ENCODE measurements at regions not wholly inside any gene's neighbourhood (a gene's known extent, or its start where the extent isn't known, plus 50 kb on each side); places are given as distances from the start of the nearest gene placed in this dataset.
"Not testable (repeated sequence)": the region's sequence is repeated elsewhere in the genome, so short reads cannot be mapped to it uniquely, and the experiment has no call there.

DNA sequence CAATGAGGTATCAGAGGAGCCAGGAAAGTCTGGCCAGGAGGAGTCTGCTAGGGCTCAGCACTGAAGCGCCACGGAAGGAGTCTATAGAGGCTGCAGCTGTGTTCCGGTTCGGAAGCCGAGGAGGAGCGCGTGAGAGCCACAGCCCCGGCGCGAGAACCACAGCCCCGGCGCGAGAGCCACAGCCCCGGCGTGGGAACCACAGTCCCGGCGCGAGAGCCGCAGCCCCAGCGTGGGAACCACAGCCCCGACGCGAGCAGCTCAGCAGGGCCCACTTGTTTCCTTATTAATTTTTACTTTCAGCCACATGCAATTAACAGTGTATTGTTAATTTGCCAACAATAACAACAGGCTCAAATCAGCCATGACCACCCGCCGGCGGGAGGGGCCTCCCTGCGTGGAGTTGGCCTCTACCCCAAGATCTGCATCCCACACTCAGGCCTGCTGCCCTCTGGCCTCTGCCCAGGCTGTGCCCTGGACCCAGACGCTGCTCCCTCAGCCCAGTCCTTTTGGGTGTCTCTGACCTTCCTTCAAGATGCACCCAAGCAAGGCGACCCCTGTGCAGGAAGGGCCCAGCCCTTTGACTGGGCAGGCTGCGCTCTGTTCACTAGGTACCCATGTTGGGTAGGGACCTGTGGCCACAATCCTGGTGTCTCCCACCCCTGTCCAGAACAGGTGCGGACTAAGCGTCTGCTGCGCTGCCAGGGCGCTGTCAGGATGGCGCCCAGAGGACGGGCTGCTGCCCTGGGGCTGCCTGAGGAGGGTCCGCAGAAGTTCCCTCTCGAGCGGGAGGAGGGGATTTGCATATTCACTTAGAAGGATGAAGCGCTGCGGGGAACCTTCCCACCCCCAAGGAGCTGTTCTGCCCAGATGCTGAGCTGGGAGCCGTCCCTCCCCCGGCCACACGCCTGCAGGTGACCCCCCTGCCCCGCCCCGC lies 113.8 kb downstream of the ADRA2C start:
- H3K4me3 ChIP-seq (ENCODE audit: low read length), result no peak overlapping the region
- no peak for TF ChIP-seq ZNF274 (IDR thresholded peaks at IDR 0.05; ENCODE audit: low read depth, low read length)

DNA sequence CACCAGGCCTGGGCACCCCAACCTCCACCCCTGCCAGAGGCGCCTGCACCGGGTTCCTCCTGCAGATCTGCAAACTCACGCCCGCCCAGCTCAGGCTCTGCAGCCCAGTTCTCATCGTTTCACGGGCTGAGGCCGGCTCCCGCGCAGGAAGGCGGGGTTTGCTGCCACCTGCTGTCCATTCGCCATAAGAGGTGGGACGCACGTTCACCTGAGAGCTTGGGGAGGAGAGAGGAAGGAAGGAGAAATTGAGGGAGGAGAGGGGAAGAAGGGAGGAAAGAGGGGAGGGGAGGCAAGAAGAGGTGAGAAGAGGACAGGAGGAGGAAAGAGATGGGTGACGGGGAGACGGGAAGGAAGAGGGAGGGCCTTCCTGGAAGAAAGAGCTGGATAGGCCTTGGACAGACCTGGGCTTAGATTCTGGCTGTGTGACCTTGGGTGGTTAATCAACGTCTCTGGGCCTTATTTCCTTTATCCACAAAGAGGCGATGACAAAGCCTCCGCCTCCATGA lies 114.5 kb downstream of the ADRA2C start:
- TF ChIP-seq ZNF274 (IDR thresholded peaks at IDR 0.05; ENCODE audit: low read depth, low read length), result no peak
- no peak overlapping the region for H3K4me3 ChIP-seq (ENCODE audit: low read length)

DNA sequence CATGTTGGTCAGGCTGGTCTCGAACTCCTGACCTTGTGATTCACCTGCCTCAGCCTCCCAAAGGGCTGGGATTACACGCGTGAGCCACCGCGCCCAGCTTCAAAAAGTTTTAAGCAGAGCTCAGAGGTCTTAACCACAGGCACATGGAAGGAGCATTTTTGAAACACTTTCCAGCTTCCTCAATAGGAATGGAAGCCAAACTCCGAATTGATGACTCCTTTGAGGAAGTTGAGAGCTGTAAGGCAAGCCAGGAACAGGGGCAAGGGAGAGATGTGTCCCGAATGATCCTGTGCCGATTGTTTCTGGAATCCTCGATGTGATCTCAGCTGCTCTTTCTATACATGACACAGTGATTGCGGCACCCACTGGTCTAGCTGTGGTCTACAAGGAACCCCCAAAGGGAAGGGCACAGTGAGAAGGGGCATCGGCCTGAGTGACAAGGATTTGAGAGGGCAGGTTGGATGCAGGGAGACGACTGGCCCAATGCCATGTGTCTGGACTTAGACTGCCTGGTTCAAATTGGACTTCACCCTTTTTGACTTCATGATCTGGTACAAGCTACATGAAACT lies 116.2 kb downstream of the ADRA2C start:
- not testable (repeated sequence) for H3K4me3 ChIP-seq (ENCODE audit: low read length)

DNA sequence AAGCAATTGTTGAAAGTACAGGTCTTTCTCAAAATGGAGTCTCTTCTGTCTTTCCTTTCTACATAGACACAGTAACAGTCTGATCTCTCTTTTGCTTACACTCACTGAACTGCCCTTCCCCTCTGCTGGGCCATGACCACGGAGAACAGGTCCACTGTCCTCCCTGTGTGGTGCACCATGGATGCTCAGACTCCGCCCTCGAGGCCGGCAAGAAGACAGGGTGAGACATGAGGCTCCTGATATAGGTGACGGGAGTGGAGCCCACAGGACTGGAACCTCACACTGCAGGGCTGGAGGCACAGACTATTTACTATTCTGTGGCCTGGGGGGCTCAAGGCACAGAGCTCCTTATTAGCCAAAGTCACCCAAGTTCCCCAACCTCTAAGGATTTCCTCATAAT lies 118.1 kb downstream of the ADRA2C start:
- not testable (repeated sequence) for H3K4me3 ChIP-seq (ENCODE audit: low read length)

DNA sequence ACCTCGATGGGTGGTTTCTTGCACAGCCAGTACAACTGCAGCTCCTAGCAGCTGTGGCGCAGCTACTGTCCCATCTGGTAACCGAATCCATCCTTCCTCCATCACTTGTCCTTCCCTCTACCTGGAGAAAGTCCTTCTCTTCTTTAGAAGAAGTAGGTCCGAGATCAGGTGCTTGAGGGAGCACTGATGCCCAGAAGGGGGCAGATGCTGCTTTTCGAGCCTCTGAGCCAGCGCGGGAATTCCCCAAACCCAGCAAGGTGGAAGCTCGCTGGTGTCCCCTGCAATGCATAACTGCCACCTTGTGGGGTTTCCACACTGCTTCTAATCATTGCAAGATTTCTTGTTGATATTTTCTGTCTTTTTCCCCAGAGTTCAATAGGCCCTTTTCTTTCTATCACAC lies 127.4 kb downstream of the ADRA2C start:
- H3K4me3 ChIP-seq (ENCODE audit: low read length), result not testable (repeated sequence)

DNA sequence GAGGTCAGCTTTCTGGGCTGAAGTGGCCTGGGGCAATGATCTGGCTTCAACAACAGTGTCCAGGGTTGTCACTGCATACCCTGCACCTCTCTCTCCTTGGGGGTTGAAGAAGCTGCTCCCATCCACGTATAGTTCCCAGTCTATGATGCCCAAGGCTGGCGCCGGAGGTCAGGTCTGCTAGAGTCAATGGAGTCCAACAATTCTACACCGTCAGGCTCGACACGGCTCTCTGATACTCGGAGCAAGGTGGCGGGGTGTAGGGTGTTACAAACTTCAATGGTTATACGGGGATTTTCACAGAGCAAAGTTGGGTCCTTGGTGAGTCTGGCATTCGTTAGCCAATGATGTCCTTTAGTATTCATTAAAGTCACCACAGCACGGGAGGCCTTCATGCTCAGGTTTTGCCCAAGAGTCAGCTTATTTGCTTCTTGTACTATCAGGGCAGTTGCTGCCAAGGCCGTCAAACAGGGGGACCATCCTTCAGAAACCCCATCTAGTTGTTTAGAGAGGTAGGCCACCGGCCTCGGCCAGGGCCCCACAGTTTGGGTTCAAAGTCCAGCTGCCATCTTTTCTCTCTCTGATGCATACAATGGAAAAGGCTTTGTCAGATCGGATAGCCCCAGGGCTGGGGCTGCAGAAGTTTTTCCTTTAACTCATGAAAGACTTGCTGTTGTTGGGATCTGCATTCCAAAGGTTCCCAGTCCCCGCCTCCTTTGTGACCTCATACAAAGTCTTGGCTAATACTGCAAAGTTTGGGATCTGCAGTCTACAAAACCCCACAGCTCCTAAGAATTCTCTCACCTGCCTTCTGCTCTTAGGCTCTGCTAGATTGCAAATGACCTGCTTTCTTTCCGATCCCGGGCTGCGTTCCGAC lies 128.1 kb downstream of the ADRA2C start:
- not testable (repeated sequence) for H3K4me3 ChIP-seq (ENCODE audit: low read length)

DNA sequence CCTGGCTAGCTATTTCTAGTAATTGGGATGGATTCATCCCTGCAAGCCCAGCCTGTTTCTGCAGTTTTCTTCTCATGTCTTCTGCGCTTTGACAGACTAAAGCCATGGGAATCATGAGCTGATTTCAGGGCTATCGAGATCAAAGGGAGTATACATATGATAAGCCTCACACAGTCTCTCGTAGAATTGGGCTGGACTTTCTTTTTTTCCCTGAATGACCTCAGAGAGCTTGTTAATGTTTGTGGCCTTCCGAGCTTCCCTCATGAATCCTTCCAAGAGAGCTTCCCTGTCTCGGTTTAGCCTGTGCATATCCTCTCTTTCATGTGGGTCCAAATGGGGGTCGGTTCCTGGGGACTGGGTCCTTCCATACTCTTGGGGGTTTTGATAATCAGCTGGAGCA lies 130.3 kb downstream of the ADRA2C start:
- H3K4me3 ChIP-seq (ENCODE audit: low read length), result no peak overlapping the region
- no peak for TF ChIP-seq ZNF274 (IDR thresholded peaks at IDR 0.05; ENCODE audit: low read depth, low read length)

DNA sequence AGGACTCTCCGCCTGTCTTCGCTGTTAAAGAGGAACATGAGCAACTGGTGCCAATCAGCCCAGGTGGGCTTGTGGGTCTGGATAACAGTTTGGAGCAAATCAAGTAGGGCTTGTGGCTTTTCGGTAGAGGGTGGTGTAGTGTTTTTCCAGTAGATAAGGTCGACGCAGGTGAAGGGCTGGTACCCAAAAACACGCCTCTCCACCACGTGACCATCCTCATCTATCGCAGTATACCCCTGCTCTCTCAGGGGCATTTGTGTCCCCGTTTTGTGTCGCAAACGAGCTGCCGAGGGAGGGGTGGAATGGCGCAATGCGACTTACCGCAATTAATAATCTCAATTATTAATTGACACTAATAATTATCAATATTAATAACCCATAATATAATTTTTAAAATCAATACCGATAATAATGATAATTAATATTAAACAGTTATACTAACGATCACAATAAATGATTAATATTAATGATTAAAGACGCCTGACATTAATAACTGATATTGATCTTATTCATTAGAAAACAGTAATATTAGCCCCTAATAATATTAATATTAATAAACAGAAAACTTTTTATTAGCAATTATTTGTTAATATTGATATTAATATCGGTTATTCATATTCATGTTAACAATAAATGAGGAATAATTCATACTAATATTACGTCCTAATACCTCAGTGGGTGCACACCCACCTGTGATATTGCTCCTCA lies 130.8 kb downstream of the ADRA2C start:
- not testable (repeated sequence) for H3K4me3 ChIP-seq (ENCODE audit: low read length)

DNA sequence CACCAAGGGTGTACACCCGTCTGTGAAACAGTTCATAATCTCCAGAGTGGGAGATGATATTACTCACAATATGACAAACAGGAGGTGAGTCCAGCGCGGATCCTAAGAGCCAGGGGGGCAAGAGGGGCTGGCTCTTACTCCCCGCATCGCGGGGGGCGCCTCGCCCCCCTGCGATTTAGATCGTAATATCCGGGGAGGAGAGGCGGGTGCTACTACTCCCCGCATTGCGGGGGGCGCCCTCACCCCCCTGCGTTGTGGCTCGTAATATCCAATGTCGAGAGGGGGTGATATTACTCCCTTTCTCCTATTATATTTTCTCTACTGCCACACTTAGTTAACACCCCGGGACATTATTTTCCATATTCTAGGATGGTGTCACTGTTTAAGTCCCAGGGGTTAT lies 131.9 kb downstream of the ADRA2C start:
- no peak overlapping the region for H3K4me3 ChIP-seq (ENCODE audit: low read length)
- no peak for TF ChIP-seq ZNF274 (IDR thresholded peaks at IDR 0.05; ENCODE audit: low read depth, low read length)

DNA sequence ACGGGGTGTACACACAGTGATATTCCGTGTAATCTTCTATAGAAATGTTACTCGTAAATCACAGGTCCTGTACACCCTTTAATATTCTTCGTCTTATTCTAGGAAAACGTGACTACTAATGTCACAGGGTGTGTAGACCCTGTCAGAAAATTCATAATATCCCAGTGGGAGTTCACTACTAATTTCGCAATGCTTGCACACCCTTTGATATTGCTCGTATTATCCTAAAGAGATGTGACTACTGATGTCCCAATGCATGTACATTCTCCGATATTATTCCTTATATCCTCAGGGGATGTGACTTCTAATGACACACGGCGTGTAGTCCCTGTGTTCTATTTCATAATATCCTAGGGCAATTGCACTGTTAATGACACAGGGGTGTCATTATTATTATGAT lies 132.7 kb downstream of the ADRA2C start:
- H3K4me3 ChIP-seq (ENCODE audit: low read length), result not testable (repeated sequence)

DNA sequence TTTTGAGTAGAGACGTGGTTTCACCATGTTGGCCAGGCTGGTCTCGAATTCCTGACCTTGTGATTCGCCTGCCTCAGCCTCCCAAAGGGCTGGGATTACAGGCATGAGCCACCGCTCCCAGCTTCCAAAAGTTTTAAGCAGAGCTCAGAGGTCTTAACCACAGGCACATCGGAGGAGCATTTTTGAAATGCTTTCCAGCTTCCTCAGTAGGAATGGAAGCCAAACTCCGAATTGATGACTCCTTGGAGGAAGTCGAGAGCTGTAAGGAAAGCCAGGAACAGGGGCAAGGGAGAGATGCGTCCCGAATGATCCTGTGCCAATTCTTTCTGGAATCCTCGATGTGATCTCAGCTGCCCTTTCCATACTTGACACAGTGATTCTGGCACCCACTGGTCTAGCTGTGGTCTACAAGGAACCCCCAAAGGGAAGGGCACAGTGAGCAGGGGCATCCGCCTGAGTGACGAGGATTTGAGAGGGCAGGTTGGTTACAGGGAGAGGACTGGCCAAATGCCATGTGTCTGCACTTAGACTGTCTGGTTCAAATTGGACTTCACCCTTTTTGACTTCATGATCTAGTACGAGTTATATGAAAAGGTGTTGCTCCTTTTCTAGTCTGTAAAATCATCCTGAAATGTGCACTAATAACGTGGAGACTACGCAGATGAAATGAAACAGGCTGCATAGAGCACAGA lies 138.2 kb downstream of the ADRA2C start:
- not testable (repeated sequence) for H3K4me3 ChIP-seq (ENCODE audit: low read length)

DNA sequence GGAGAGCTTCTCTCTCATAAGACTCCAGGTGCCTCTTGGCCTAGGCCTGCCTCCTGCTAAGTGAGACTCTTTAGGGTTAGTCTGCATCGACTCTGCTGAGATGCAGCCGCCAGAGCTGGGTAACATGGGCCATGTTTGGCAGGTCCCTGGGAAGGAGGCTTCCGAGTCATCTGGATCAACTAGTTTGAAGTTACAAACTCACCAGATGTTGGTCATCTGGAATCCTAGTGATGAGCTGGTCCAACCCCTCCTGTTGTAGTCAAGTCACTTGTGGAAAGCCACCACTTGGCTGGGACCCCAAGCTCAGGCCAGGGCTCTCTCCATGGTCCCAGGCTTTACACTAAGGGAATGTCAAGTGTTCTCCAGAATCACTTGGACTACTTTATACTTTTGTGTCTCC lies 143.4 kb downstream of the ADRA2C start:
- not testable (repeated sequence) for H3K4me3 ChIP-seq (ENCODE audit: low read length)

DNA sequence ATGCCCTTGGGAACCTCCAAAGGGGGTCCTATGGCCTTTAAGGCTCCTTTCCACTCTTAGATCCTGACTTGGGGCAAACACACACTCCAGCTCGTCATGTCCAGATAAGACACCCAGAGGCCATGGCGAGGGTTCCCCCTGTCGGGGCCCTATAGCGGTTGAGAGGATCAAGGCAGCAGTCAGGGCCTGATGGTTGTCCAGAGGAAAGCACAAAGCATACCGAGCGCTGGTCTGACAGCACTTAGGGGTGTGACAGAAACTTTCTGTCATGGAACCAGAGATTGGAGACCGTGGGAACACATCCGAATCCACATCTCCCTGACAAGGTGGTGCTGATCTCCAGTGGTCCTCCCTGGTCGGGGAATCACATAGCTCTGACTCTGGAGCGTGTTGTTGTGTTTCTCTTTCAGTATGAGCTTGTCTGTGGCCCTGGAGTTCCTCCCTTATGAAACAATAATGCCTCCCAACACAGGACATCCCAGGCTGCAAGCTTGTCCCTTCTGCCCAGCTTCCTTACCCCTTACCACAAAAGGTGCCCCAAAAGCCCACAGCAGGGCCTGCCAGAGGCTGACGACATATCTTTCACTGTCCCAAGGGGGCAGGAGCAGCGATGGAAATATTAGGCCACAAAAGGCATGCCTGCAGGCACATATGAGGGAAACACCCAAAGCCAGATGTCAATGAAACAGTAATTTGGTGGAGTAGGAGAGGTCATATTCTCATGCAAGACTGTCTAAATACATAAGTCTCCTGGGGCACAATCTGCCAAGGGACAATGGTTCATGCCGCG lies 144.2 kb downstream of the ADRA2C start:
- not testable (repeated sequence) for H3K4me3 ChIP-seq (ENCODE audit: low read length)

Data from GM08714 (cell line).